DND-41 (cell line): ENCODE measurements at regions not wholly inside any gene's neighbourhood (a gene's known extent, or its start where the extent isn't known, plus 50 kb on each side); places are given as distances from the start of the nearest gene placed in this dataset.

Source experiments
- EZH2 ChIP-seq: IDR thresholded peaks from 3 replicates; pipeline ENCODE4 v1.6.1; 2012; ENCODE audit warnings: borderline replicate concordance, low read depth, mild to moderate bottlenecking, moderate library complexity, low read length, inconsistent platforms; ENCODE audit not compliant: severe bottlenecking
- TF ChIP-seq, protein P1 (sequence below): IDR thresholded peaks from 2 replicates; pipeline ENCODE4 v1.5.1; 2012; ENCODE audit warnings: borderline replicate concordance, low read length, moderate library complexity, mild to moderate bottlenecking; ENCODE audit not compliant: poor library complexity, severe bottlenecking; ENCODE audit errors: extremely low read depth

DNA sequence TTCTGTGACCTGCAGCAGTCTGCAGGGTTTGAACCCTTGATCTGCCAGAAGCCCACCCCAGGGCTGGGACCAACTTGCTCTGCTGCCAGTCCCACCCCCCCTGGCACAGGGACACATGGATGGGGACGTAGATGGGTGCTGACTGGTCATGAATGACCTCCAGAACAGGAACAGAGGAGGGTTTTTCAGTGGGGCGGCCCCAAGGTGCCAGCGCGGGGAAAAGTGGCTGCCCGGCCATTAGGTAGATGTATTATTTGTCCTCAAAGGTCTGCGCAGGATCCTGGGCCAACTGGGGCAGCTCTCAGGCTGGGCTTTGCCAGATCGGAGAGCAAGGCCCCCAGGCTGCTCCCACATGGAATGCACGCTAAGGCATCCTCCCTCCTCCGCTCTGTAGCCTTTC is 265.2 kb upstream of the TNRC6C start:
- TF ChIP-seq, protein P1, sequence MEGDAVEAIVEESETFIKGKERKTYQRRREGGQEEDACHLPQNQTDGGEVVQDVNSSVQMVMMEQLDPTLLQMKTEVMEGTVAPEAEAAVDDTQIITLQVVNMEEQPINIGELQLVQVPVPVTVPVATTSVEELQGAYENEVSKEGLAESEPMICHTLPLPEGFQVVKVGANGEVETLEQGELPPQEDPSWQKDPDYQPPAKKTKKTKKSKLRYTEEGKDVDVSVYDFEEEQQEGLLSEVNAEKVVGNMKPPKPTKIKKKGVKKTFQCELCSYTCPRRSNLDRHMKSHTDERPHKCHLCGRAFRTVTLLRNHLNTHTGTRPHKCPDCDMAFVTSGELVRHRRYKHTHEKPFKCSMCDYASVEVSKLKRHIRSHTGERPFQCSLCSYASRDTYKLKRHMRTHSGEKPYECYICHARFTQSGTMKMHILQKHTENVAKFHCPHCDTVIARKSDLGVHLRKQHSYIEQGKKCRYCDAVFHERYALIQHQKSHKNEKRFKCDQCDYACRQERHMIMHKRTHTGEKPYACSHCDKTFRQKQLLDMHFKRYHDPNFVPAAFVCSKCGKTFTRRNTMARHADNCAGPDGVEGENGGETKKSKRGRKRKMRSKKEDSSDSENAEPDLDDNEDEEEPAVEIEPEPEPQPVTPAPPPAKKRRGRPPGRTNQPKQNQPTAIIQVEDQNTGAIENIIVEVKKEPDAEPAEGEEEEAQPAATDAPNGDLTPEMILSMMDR: no peak
- no peak for TF ChIP-seq EZH2
